ENCODE measurements at regions not wholly inside any gene's neighbourhood (a gene's known extent, or its start where the extent isn't known, plus 50 kb on each side); places are given as distances from the start of the nearest gene placed in this dataset.

GRCh38 chr2:66268756-66269155 is 166.2 kb upstream of the MEIS1 start:
- TF ChIP-seq, protein P1, sequence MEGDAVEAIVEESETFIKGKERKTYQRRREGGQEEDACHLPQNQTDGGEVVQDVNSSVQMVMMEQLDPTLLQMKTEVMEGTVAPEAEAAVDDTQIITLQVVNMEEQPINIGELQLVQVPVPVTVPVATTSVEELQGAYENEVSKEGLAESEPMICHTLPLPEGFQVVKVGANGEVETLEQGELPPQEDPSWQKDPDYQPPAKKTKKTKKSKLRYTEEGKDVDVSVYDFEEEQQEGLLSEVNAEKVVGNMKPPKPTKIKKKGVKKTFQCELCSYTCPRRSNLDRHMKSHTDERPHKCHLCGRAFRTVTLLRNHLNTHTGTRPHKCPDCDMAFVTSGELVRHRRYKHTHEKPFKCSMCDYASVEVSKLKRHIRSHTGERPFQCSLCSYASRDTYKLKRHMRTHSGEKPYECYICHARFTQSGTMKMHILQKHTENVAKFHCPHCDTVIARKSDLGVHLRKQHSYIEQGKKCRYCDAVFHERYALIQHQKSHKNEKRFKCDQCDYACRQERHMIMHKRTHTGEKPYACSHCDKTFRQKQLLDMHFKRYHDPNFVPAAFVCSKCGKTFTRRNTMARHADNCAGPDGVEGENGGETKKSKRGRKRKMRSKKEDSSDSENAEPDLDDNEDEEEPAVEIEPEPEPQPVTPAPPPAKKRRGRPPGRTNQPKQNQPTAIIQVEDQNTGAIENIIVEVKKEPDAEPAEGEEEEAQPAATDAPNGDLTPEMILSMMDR (IDR thresholded peaks at IDR 0.05): no peak
- TF ChIP-seq POLR2A (IDR thresholded peaks at IDR 0.05): no peak
